K562 (cell line): ENCODE measurements at regions not wholly inside any gene's neighbourhood (a gene's known extent, or its start where the extent isn't known, plus 50 kb on each side); places are given as distances from the start of the nearest gene placed in this dataset.

Experiments
- ATAC-seq: fragments of 200-7000 bp; cut with Tn5 transposase; 3 replicates; pipeline ENCODE4 v1.9.1; 2020; ENCODE audit warnings: moderate library complexity
- BruUV-seq: library from RNA; stranded (reverse); fragments of 400-500 nt; replicated peaks from 2 replicates; lab custom pipeline; 2021; lab: Mats Ljungman, UMichigan
- CTCF ChIA-PET: fragments of 300-600 bp; formaldehyde crosslinking; extraction: SDS; loops from one replicate; lab custom pipeline; 2021; ENCODE audit warnings: low intra/inter-chr PET ratio; lab: Yijun Ruan, JAX
- POLR2A ChIA-PET: fragments of 300-600, 350-650 bp; sonication (Branson Sonifier 250); formaldehyde crosslinking; extraction: SDS; loops from one replicate; lab custom pipeline; 2021; ENCODE audit warnings: antibody characterized with exemption, inconsistent platforms; lab: Yijun Ruan, JAX
- DNase-seq, 4 experiments: peaks; one replicate each; pipeline versions ENCODE4 v3.0.0 to v3.0.0-alpha.2; 2011 to 2018; ENCODE audit warnings: low spot score in 3 of 4, mixed read lengths in 3 of 4; ENCODE audit errors: extremely low read depth in 1 of 4
- FAIRE-seq: peaks from 2 replicates; lab custom pipeline; 2011; peaks lifted over from hg19 to GRCh38; lab: Jason Lieb, UNC
- H2AFZ ChIP-seq: 2 replicates; pipeline ENCODE4 v1.6.0; 2011; ENCODE audit warnings: low read depth, low read length, control low read depth, inconsistent platforms
- H3K27ac ChIP-seq: fragments of 200-600 bp; 3 replicates; pipeline ENCODE4 v1.8.0; 2011; ENCODE audit warnings: low read depth, mild to moderate bottlenecking, control low read depth, inconsistent platforms, low read length, moderate library complexity, mixed read lengths; ENCODE audit errors: extremely low read depth
- H3K27me3 ChIP-seq, 2 experiments: fragments of 300-600 bp in 1 of 2; 2 replicates in 1 of 2; 3 replicates in 1 of 2; pipeline versions ENCODE4 v1.6.0 to v1.8.0; 2011; ENCODE audit warnings: inconsistent platforms in 2 of 2, low read length in 2 of 2, mild to moderate bottlenecking in 1 of 2, mixed read lengths in 1 of 2, moderate library complexity in 1 of 2; ENCODE audit not compliant: control insufficient read depth in 2 of 2, insufficient read depth in 2 of 2
- H3K36me3 ChIP-seq: fragments of 300-600 bp; 3 replicates; pipeline ENCODE4 v1.8.0; 2011; ENCODE audit warnings: mild to moderate bottlenecking, low read length, inconsistent platforms; ENCODE audit not compliant: control insufficient read depth, insufficient read depth
- H3K4me1 ChIP-seq, 2 experiments: fragments of 200-600 bp in 1 of 2; replicated peaks in 1 of 2; 2 replicates in 1 of 2; 3 replicates in 1 of 2; pipeline versions ENCODE4 v1.5.1 to v1.8.0; 2011; ENCODE audit warnings: inconsistent platforms in 2 of 2, low read length in 2 of 2, mild to moderate bottlenecking in 1 of 2, mixed read lengths in 1 of 2, moderate library complexity in 1 of 2; ENCODE audit not compliant: control insufficient read depth in 2 of 2, insufficient read depth in 2 of 2
- H3K4me2 ChIP-seq: 2 replicates; pipeline ENCODE4 v1.6.1; 2011; ENCODE audit warnings: low read length, control low read depth, inconsistent platforms, mixed read lengths; ENCODE audit not compliant: insufficient read depth
- H3K4me3 ChIP-seq: fragments of 200-600 bp; sonication (generic), shearing (Covaris generic); 2 replicates; pipeline ENCODE4 v1.5.1; 2016; ENCODE audit warnings: control low read depth, inconsistent platforms
- H3K79me2 ChIP-seq: fragments of 200-600 bp; 3 replicates; pipeline ENCODE4 v1.8.0; 2011; ENCODE audit warnings: low read length, inconsistent platforms; ENCODE audit not compliant: control insufficient read depth, insufficient read depth
- H3K9ac ChIP-seq, 2 experiments: 2 replicates each; pipeline versions ENCODE4 v1.6.0 to v1.6.1; 2011; ENCODE audit warnings: low read depth in 2 of 2, low read length in 2 of 2, control low read depth in 1 of 2, inconsistent platforms in 1 of 2, mild to moderate bottlenecking in 1 of 2, mixed read lengths in 1 of 2; ENCODE audit not compliant: insufficient read depth in 1 of 2
- H3K9me1 ChIP-seq: one replicate; pipeline ENCODE4 v1.6.0; 2011; ENCODE audit warnings: inconsistent platforms, mild to moderate bottlenecking, low read length, moderate library complexity; ENCODE audit not compliant: control insufficient read depth, insufficient read depth
- H3K9me3 ChIP-seq: replicated peaks from 2 replicates; pipeline ENCODE4 v1.5.1; 2011; ENCODE audit warnings: low read depth, low read length, inconsistent platforms; ENCODE audit not compliant: control insufficient read depth, insufficient read depth
- H4K20me1 ChIP-seq: replicated peaks from 2 replicates; pipeline ENCODE4 v1.6.1; 2011; ENCODE audit warnings: low read length, inconsistent platforms, mixed read lengths; ENCODE audit not compliant: control insufficient read depth, insufficient read depth
- BRCA1 ChIP-seq, 2 experiments: fragments of 450-650 bp in 1 of 2; sonication (generic) in 1 of 2; formaldehyde crosslinking in 1 of 2; IDR thresholded peaks; 2 replicates each; pipeline versions ENCODE4 v1.5.0 to v1.6.1; 2017 to 2020; ENCODE audit warnings: mild to moderate bottlenecking in 1 of 2, missing genetic modification reagents in 1 of 2
- CHCHD3 ChIP-seq: fragments of 250-450 bp; sonication (Bioruptor Pico); IDR thresholded peaks from 2 replicates; pipeline ENCODE4 v2.1.2; 2022; ENCODE audit warnings: mild to moderate bottlenecking
- ELF2 ChIP-seq: fragments of 250-450 bp; sonication (Bioruptor Pico); IDR thresholded peaks from 2 replicates; pipeline ENCODE4 v1.5.0; 2021; ENCODE audit warnings: mild to moderate bottlenecking
- HNRNPK ChIP-seq: fragments of 200-400 bp; formaldehyde crosslinking; IDR thresholded peaks from one replicate; pipeline ENCODE4 v1.6.1; 2018; ENCODE audit warnings: mild to moderate bottlenecking, low read depth, low read length; ENCODE audit not compliant: poor library complexity, severe bottlenecking
- HOXB6 ChIP-seq: fragments of 250-450 bp; sonication (Bioruptor Pico); IDR thresholded peaks from 2 replicates; pipeline ENCODE4 v1.5.1; 2022; ENCODE audit warnings: mild to moderate bottlenecking, borderline replicate concordance
- ILF3 ChIP-seq: fragments of 450-650 bp; IDR thresholded peaks from 2 replicates; pipeline ENCODE4 v1.6.1; 2018; ENCODE audit warnings: antibody characterized with exemption, mild to moderate bottlenecking, moderate library complexity, borderline replicate concordance
- KLF10 ChIP-seq: fragments of 250-450 bp; sonication (Bioruptor Pico); IDR thresholded peaks from 2 replicates; pipeline ENCODE4 v1.6.1; 2021; ENCODE audit warnings: matching md5 sums
- NFIX ChIP-seq: fragments of 250-450 bp; sonication (Bioruptor Pico); IDR thresholded peaks from 2 replicates; pipeline ENCODE4 v1.4.0; 2020; ENCODE audit warnings: low read depth, mild to moderate bottlenecking, moderate library complexity
- PCBP2 ChIP-seq: fragments of 200-400 bp; formaldehyde crosslinking; IDR thresholded peaks from 2 replicates; pipeline ENCODE4 v1.6.1; 2018; ENCODE audit warnings: low read length, low read depth, mild to moderate bottlenecking, moderate library complexity; ENCODE audit not compliant: poor library complexity, severe bottlenecking
- PTTG1 ChIP-seq: fragments of 450-650 bp; IDR thresholded peaks from 2 replicates; pipeline ENCODE4 v1.6.1; 2016; ENCODE audit warnings: low read depth, mild to moderate bottlenecking, missing genetic modification characterization, missing compliant biosample characterization
- SAFB ChIP-seq: fragments of 200-400 bp; formaldehyde crosslinking; IDR thresholded peaks from 2 replicates; pipeline ENCODE4 v1.6.1; 2017; ENCODE audit warnings: low read depth, low read length, borderline replicate concordance
- SAP30 ChIP-seq: fragments of 200-600 bp; sonication (generic); IDR thresholded peaks from 2 replicates; pipeline ENCODE4 v1.6.1; 2012; ENCODE audit warnings: borderline replicate concordance, low read depth, mild to moderate bottlenecking, moderate library complexity, low read length, control low read depth, inconsistent platforms; ENCODE audit not compliant: insufficient read depth, poor library complexity, severe bottlenecking
- STAT5A ChIP-seq: IDR thresholded peaks from 2 replicates; pipeline ENCODE4 v1.6.1; 2012; ENCODE audit warnings: low read length, inconsistent platforms, borderline replicate concordance
- ZNF79 ChIP-seq: fragments of 250-450 bp; sonication (Bioruptor Pico); IDR thresholded peaks from 2 replicates; pipeline ENCODE4 v1.4.0; 2020; ENCODE audit warnings: low read depth, mild to moderate bottlenecking, moderate library complexity
- WGBS: fragments of 100-300 bp; shearing (Covaris generic); methylation state at CpG from one replicate; pipeline ENCODE4 v1.1.6; 2016; ENCODE audit warnings: low coverage, mixed read lengths; ENCODE audit not compliant: insufficient coverage; ENCODE audit errors: missing lambda C conversion rate; 5-methylcytosine and 5-hydroxymethylcytosine counted together
- in situ Hi-C: fragments of 300-500 bp; cut with MboI; formaldehyde crosslinking; loops from 4 replicates; pipeline ENCODE4 v1.15.0; 2018; ENCODE audit warnings: inconsistent platforms, mixed read lengths
- intact Hi-C: fragments of 100-400 bp; cut with micrococcal nuclease; formaldehyde crosslinking; loops from 2 replicates; pipeline ENCODE4 v1.14.2; 2022
- TF ChIP-seq, protein P1 (sequence below), 2 experiments: fragments of 450-650 bp; conservative IDR thresholded peaks; 2 replicates each; pipeline ENCODE4 v1.6.1; 2017; ENCODE audit warnings: mild to moderate bottlenecking in 2 of 2, moderate library complexity in 2 of 2
- TF ChIP-seq, protein P2 (sequence below), 2 experiments: fragments of 200-800 bp in 1 of 2; sonication (Bioruptor generic) in 1 of 2; sonication (generic) in 1 of 2; formaldehyde crosslinking in 1 of 2; IDR thresholded peaks in 1 of 2; conservative IDR thresholded peaks in 1 of 2; 2 replicates each; pipeline versions ENCODE4 v1.5.0 to v1.6.1; 2016 to 2020; ENCODE audit warnings: missing compliant biosample characterization in 1 of 2, missing genetic modification characterization in 1 of 2, missing genetic modification reagents in 1 of 2
- TF ChIP-seq, protein P3 (sequence below): fragments of 450-650 bp; IDR thresholded peaks from one replicate; pipeline ENCODE4 v1.6.1; 2018; ENCODE audit warnings: mild to moderate bottlenecking, moderate library complexity; ENCODE audit not compliant: partially characterized antibody

DNA sequence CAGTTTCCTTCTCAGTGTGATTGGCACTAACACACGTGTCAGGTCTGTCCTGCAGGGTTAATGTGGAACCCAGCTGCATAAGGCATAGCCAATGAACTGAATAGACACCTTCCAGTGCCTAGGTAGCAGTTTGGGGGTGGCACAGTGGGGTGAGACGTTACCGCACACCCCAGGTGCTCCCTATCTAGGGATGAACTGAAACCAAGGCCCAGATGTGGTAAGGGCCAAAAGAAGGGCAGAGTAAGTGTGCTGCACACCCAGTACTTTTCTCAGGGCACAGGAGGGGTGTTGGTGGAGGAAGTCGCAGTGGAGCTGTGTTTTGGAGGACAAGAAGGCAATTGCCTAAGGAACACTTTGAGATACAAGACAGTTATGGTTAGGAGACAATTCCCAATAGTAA lies 317.9 kb upstream of the TSHZ3 start (continued):
- no peak for TF ChIP-seq SAP30

DNA sequence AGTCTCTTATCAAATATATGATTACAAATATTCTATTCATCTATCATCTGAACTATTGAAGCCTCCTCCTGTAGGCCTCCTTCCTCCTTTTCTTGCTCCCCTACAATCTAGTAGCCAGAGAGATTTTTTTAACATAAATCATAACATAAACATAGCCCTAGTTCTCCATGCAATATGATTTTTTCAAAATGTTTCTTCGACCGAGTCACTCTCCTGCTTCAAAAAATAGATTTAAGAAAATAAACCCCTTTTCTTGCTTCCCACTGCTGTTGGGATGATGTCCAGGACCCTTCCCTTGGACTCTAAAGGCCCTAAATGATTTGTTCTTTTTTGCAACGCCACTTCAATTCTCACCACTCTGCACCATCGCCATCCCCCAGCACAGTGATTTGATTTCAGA lies 319.7 kb upstream of the TSHZ3 start:
- DNase-seq (no peak), FAIRE-seq (no peak), ATAC-seq (no peak)
- Histone ChIP-seq H3K4me1 (no peaks in the 10 kb centered on the region), H3K4me2 (no peak overlapping the region), H4K20me1 (no peaks in the 10 kb centered on the region), H3K36me3 (no peaks in the 10 kb centered on the region), H3K27me3 (no peaks in the 10 kb centered on the region), H3K9me1 (no peaks in the 10 kb centered on the region), H2AFZ (no peak overlapping the region), H3K79me2 (no peaks in the 10 kb centered on the region), H3K9ac (no peak overlapping the region), H3K4me3 (no peak overlapping the region), H3K9me3 (no peaks in the 10 kb centered on the region), H3K27ac (no peak overlapping the region)
- POLR2A ChIA-PET, result no interaction called here
- BruUV-seq, result no TSS peak
- 0% methylated on average over 4 of the region's 4 CpGs for WGBS
- intact Hi-C loops (no loop called here), in situ Hi-C loops (no loop called here)
- CTCF ChIA-PET, result no interaction called here
- TF ChIP-seq ZNF79 (CRISPR knock-in tag), result no peak
- no peak for TF ChIP-seq ILF3
- TF ChIP-seq ELF2 (CRISPR knock-in tag), result no peak
- TF ChIP-seq NFIX (CRISPR knock-in tag), result no peak
- no peak for TF ChIP-seq PCBP2
- TF ChIP-seq, protein P1, sequence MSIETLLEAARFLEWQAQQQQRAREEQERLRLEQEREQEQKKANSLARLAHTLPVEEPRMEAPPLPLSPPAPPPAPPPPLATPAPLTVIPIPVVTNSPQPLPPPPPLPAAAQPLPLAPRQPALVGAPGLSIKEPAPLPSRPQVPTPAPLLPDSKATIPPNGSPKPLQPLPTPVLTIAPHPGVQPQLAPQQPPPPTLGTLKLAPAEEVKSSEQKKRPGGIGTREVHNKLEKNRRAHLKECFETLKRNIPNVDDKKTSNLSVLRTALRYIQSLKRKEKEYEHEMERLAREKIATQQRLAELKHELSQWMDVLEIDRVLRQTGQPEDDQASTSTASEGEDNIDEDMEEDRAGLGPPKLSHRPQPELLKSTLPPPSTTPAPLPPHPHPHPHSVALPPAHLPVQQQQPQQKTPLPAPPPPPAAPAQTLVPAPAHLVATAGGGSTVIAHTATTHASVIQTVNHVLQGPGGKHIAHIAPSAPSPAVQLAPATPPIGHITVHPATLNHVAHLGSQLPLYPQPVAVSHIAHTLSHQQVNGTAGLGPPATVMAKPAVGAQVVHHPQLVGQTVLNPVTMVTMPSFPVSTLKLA (conservative IDR thresholded peaks at IDR 0.05), result no peak
- no peak for TF ChIP-seq SAFB
- TF ChIP-seq HNRNPK, result no peak
- no peak for TF ChIP-seq BRCA1 (IDR thresholded peaks at IDR 0.05)
- no peak for TF ChIP-seq BRCA1 (CRISPR knock-in tag; IDR thresholded peaks at IDR 0.05)
- no peak for TF ChIP-seq PTTG1
- TF ChIP-seq, protein P2, sequence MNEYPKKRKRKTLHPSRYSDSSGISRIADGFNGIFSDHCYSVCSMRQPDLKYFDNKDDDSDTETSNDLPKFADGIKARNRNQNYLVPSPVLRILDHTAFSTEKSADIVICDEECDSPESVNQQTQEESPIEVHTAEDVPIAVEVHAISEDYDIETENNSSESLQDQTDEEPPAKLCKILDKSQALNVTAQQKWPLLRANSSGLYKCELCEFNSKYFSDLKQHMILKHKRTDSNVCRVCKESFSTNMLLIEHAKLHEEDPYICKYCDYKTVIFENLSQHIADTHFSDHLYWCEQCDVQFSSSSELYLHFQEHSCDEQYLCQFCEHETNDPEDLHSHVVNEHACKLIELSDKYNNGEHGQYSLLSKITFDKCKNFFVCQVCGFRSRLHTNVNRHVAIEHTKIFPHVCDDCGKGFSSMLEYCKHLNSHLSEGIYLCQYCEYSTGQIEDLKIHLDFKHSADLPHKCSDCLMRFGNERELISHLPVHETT (CRISPR knock-in tag; conservative IDR thresholded peaks at IDR 0.05 in 1 of 2, IDR thresholded peaks at IDR 0.05 in 1 of 2), result no peak
- TF ChIP-seq, protein P3, sequence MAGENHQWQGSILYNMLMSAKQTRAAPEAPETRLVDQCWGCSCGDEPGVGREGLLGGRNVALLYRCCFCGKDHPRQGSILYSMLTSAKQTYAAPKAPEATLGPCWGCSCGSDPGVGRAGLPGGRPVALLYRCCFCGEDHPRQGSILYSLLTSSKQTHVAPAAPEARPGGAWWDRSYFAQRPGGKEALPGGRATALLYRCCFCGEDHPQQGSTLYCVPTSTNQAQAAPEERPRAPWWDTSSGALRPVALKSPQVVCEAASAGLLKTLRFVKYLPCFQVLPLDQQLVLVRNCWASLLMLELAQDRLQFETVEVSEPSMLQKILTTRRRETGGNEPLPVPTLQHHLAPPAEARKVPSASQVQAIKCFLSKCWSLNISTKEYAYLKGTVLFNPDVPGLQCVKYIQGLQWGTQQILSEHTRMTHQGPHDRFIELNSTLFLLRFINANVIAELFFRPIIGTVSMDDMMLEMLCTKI, result no peak
- TF ChIP-seq KLF10 (CRISPR knock-in tag), result no peak
- no peak for TF ChIP-seq STAT5A
- no peak for TF ChIP-seq HOXB6 (CRISPR knock-in tag)
- no peak for TF ChIP-seq CHCHD3 (CRISPR knock-in tag)
